NCI-H2029 treated with DMSO at 0.1 percent for 48 hours (cell line): ENCODE measurements at regions not wholly inside any gene's neighbourhood (a gene's known extent, or its start where the extent isn't known, plus 50 kb on each side); places are given as distances from the start of the nearest gene placed in this dataset.

ENCODE experiments used
- DNase-seq: peaks from one replicate; lab custom pipeline; 2025; lab: John Stamatoyannopoulos, UW

GRCh38 chr20:61123751-61124368 lies 128.2 kb upstream of the CDH4 start:
- no peak for DNase-seq

GRCh38 chr20:61125076-61125475 lies 127.0 kb upstream of the CDH4 start:
- no peak for DNase-seq

- no peak for DNase-seq
Measured at GRCh38 chr20:61125546-61126180, 126.4 kb upstream of the CDH4 start.

GRCh38 chr20:61126369-61127195 lies 125.5 kb upstream of the CDH4 start:
- no peak for DNase-seq

- DNase-seq = no peak
Measured at GRCh38 chr20:61127311-61128039, 124.6 kb upstream of the CDH4 start.

- no peak for DNase-seq
Measured at GRCh38 chr20:61128701-61129269, 123.3 kb upstream of the CDH4 start.

- no peak for DNase-seq
Measured at GRCh38 chr20:61129311-61129710, 122.8 kb upstream of the CDH4 start.

- no peak for DNase-seq
Measured at GRCh38 chr20:61130156-61130555, 121.9 kb upstream of the CDH4 start.

- no peak for DNase-seq
Measured at GRCh38 chr20:61131944-61132343, 120.1 kb upstream of the CDH4 start.

GRCh38 chr20:61133611-61134010 lies 118.5 kb upstream of the CDH4 start:
- no peak for DNase-seq

GRCh38 chr20:61134296-61135030 lies 117.6 kb upstream of the CDH4 start:
- no peak for DNase-seq

GRCh38 chr20:61135266-61135665 lies 116.8 kb upstream of the CDH4 start:
- no peak for DNase-seq

GRCh38 chr20:61135968-61136367 lies 116.1 kb upstream of the CDH4 start:
- no peak for DNase-seq

GRCh38 chr20:61138566-61138965 lies 113.5 kb upstream of the CDH4 start:
- DNase-seq = no peak

- DNase-seq = no peak
Measured at GRCh38 chr20:61139031-61139430, 113.0 kb upstream of the CDH4 start.

- DNase-seq = no peak
Measured at GRCh38 chr20:61140576-61140975, 111.5 kb upstream of the CDH4 start.

- DNase-seq = no peak
Measured at GRCh38 chr20:61146023-61146422, 106.0 kb upstream of the CDH4 start.

- no peak for DNase-seq
Measured at GRCh38 chr20:61149636-61150035, 102.4 kb upstream of the CDH4 start.

- no peak for DNase-seq
Measured at GRCh38 chr20:61157301-61157700, 94.8 kb upstream of the CDH4 start.

GRCh38 chr20:61159957-61160686 lies 91.9 kb upstream of the CDH4 start:
- no peak for DNase-seq
